HepG2 (cell line): ENCODE measurements at regions not wholly inside any gene's neighbourhood (a gene's known extent, or its start where the extent isn't known, plus 50 kb on each side); places are given as distances from the start of the nearest gene placed in this dataset.

ENCODE experiments used
- ATAC-seq: fragments of 200-7000 bp; cut with Tn5 transposase; 3 replicates; pipeline ENCODE4 v1.9.1; 2020; ENCODE audit warnings: mild to moderate bottlenecking, moderate library complexity
- BruUV-seq: library from RNA; stranded (reverse); fragments of 400-500 nt; replicated peaks from 2 replicates; lab custom pipeline; 2021; lab: Mats Ljungman, UMichigan
- CTCF ChIA-PET: fragments of 300-600 bp; formaldehyde crosslinking; extraction: SDS; loops from one replicate; lab custom pipeline; 2021; ENCODE audit warnings: low total read pairs, inconsistent platforms, low intra/inter-chr PET ratio; lab: Yijun Ruan, JAX
- POLR2A ChIA-PET: fragments of 350-600 bp; sonication (Branson Sonifier 250); formaldehyde crosslinking; loops from one replicate; lab custom pipeline; 2020; ENCODE audit warnings: antibody characterized with exemption, inconsistent platforms; lab: Yijun Ruan, JAX
- DNase-seq: peaks from one replicate; pipeline ENCODE4 v3.0.0-alpha.2; 2015; ENCODE audit warnings: low spot score
- FAIRE-seq: peaks from 3 replicates; lab custom pipeline; 2011; peaks lifted over from hg19 to GRCh38; lab: Jason Lieb, UNC
- H2AFZ ChIP-seq: one replicate; pipeline ENCODE4 v1.6.1; 2011; ENCODE audit warnings: low read length, inconsistent platforms
- H3K27ac ChIP-seq: fragments of 300-600 bp; 3 replicates; pipeline ENCODE4 v1.8.0; 2011; ENCODE audit warnings: mixed run types, mild to moderate bottlenecking, mixed read lengths, low read length, inconsistent platforms; ENCODE audit not compliant: insufficient read depth; ENCODE audit errors: extremely low read length
- H3K27me3 ChIP-seq, 2 experiments: fragments of 200-600 bp in 1 of 2; 2 replicates in 1 of 2; 3 replicates in 1 of 2; pipeline versions ENCODE4 v1.6.0 to v1.8.0; 2011; ENCODE audit warnings: low read length in 2 of 2, mild to moderate bottlenecking in 2 of 2, moderate library complexity in 2 of 2, inconsistent platforms in 1 of 2; ENCODE audit not compliant: insufficient read depth in 2 of 2, control insufficient read depth in 1 of 2
- H3K36me3 ChIP-seq, 2 experiments: fragments of 200-600 bp in 1 of 2; replicated peaks in 1 of 2; 2 replicates in 1 of 2; 3 replicates in 1 of 2; pipeline versions ENCODE4 v1.5.1 to v1.8.0; 2011; ENCODE audit warnings: low read length in 2 of 2, inconsistent platforms in 1 of 2; ENCODE audit not compliant: insufficient read depth in 2 of 2, control insufficient read depth in 1 of 2
- H3K4me1 ChIP-seq: 2 replicates; pipeline ENCODE4 v1.5.1; 2012; ENCODE audit warnings: low read length, inconsistent platforms; ENCODE audit not compliant: insufficient read depth
- H3K4me2 ChIP-seq: 2 replicates; pipeline ENCODE4 v1.6.0; 2011; ENCODE audit warnings: low read depth, low read length, inconsistent platforms
- H3K4me3 ChIP-seq, 3 experiments: fragments of 200-600 bp in 1 of 3; sonication (generic), shearing (Covaris generic) in 1 of 3; replicated peaks in 1 of 3; 2 replicates each; pipeline ENCODE4 v1.5.1; 2011 to 2016; ENCODE audit warnings: low read length in 3 of 3, inconsistent platforms in 2 of 3, low read depth in 2 of 3, mild to moderate bottlenecking in 2 of 3, control low read depth in 1 of 3, mixed read lengths in 1 of 3; ENCODE audit not compliant: insufficient read depth in 1 of 3
- H3K79me2 ChIP-seq: one replicate; pipeline ENCODE4 v1.6.1; 2011; ENCODE audit warnings: low read length, inconsistent platforms; ENCODE audit not compliant: insufficient read depth
- H3K9ac ChIP-seq: 2 replicates; pipeline ENCODE4 v1.6.0; 2011; ENCODE audit warnings: mild to moderate bottlenecking, low read depth, low read length, inconsistent platforms; ENCODE audit not compliant: insufficient read depth
- H3K9me3 ChIP-seq: 2 replicates; pipeline ENCODE4 v1.5.1; 2012; ENCODE audit warnings: mild to moderate bottlenecking, low read length
- H4K20me1 ChIP-seq: 2 replicates; pipeline ENCODE4 v1.6.0; 2011; ENCODE audit warnings: inconsistent platforms, mild to moderate bottlenecking, low read length, moderate library complexity; ENCODE audit not compliant: insufficient read depth
- CBX1 ChIP-seq: IDR thresholded peaks from one replicate; pipeline ENCODE4 v1.6.1; 2016; ENCODE audit warnings: antibody characterized with exemption, low read depth
- GTF2F1 ChIP-seq: fragments of 150-350 bp; IDR thresholded peaks from 2 replicates; pipeline ENCODE4 v1.6.1; 2014; ENCODE audit warnings: low read length
- HIVEP1 ChIP-seq: sonication (generic); formaldehyde crosslinking; IDR thresholded peaks from 2 replicates; pipeline ENCODE4 v1.4.0; 2020; ENCODE audit warnings: mild to moderate bottlenecking, missing genetic modification reagents
- PAX8 ChIP-seq: sonication (generic); formaldehyde crosslinking; IDR thresholded peaks from 2 replicates; pipeline ENCODE4 v1.8.0; 2022; ENCODE audit warnings: mild to moderate bottlenecking, missing genetic modification reagents, borderline replicate concordance
- SOX13 ChIP-seq, 3 experiments: fragments of 450-650 bp in 1 of 3; sonication (generic) in 1 of 3; formaldehyde crosslinking in 1 of 3; IDR thresholded peaks in 2 of 3; conservative IDR thresholded peaks in 1 of 3; 2 replicates each; pipeline versions ENCODE4 v1.5.0 to v1.6.1; 2016 to 2020; ENCODE audit warnings: antibody characterized with exemption in 1 of 3, mild to moderate bottlenecking in 1 of 3, missing compliant biosample characterization in 1 of 3, missing genetic modification reagents in 1 of 3, moderate library complexity in 1 of 3
- ZFAT ChIP-seq: sonication (generic); formaldehyde crosslinking; conservative IDR thresholded peaks from 2 replicates; pipeline ENCODE4 v1.8.1; 2023; ENCODE audit warnings: missing genetic modification reagents, inconsistent platforms
- ZNF557 ChIP-seq: sonication (generic); formaldehyde crosslinking; IDR thresholded peaks from 2 replicates; pipeline ENCODE4 v1.4.0; 2020; ENCODE audit warnings: missing genetic modification reagents
- ZNF703 ChIP-seq: sonication (generic); formaldehyde crosslinking; IDR thresholded peaks from 2 replicates; pipeline ENCODE4 v1.5.1; 2020; ENCODE audit warnings: missing genetic modification reagents, mild to moderate bottlenecking, moderate library complexity, borderline replicate concordance
- ZNF776 ChIP-seq: sonication (generic); formaldehyde crosslinking; IDR thresholded peaks from 2 replicates; pipeline ENCODE4 v1.4.0; 2020; ENCODE audit warnings: mild to moderate bottlenecking, missing genetic modification reagents
- in situ Hi-C: cut with HindIII; loops from 2 replicates; pipeline ENCODE4 v1.10.0; 2017; ENCODE audit warnings: low pct_unique_long_range_greater_than_20kb; ENCODE audit not compliant: extremely low pct_ligation_motif_present
- intact Hi-C: fragments of 100-400 bp; cut with micrococcal nuclease; formaldehyde crosslinking; loops from one replicate; pipeline ENCODE4 v1.10.0; 2022; ENCODE audit not compliant: unreplicated experiment
- TF ChIP-seq, protein P1 (sequence below): sonication (generic); formaldehyde crosslinking; IDR thresholded peaks from 2 replicates; pipeline ENCODE4 v1.4.0; 2020; ENCODE audit warnings: missing genetic modification reagents
- TF ChIP-seq, protein P2 (sequence below): sonication (generic); formaldehyde crosslinking; IDR thresholded peaks from 2 replicates; pipeline ENCODE4 v1.8.1; 2022; ENCODE audit warnings: low read depth, mild to moderate bottlenecking, missing genetic modification reagents

DNA sequence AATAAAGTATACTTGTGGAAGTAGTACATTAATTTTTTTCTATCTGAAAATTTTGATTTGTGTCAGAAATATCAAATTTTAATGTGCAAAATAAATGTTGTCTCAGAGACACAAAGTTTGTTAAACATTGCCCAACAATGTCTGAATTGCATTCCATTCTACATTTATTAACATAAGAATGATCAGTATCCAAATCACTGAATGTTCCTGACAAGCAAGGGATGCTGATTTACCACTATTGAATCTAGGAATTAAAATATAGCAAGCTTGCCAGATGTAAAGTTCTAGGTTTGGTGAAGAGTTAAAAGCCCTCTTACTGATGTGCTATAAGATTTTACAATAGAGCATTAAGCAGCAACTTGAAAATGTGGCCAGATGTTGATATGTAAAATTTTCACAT lies 489.2 kb upstream of the CTSO start:
- no peaks in the 10 kb centered on the region for H3K36me3 ChIP-seq
- ATAC-seq (no peak), DNase-seq (no peak), FAIRE-seq (no peak)
- CTCF ChIA-PET, result no interaction called here
- intact Hi-C loops, result no loop called here
- H4K20me1 ChIP-seq, result no peaks in the 10 kb centered on the region
- H3K4me3 ChIP-seq, result no peak overlapping the region
- POLR2A ChIA-PET, result no interaction called here
- H3K4me1 ChIP-seq, result no peaks in the 10 kb centered on the region
- H3K9me3 ChIP-seq, result no peaks in the 10 kb centered on the region
- BruUV-seq, result no TSS peak
- in situ Hi-C loops, result no loop called here
- H3K27ac ChIP-seq, result no peak overlapping the region
- H3K79me2 ChIP-seq, result no peaks in the 10 kb centered on the region
- H3K4me2 ChIP-seq, result no peak overlapping the region
- H3K9ac ChIP-seq, result no peak overlapping the region
- TF ChIP-seq PAX8 (CRISPR knock-in tag) (no peak), GTF2F1 (no peak), HIVEP1 (CRISPR knock-in tag) (no peak), CBX1 (no peak), SOX13 (IDR thresholded peaks at IDR 0.05) (no peak), SOX13 (CRISPR knock-in tag; conservative IDR thresholded peaks at IDR 0.05 in 1 of 2, IDR thresholded peaks at IDR 0.05 in 1 of 2) (no peak), ZFAT (no peak), ZNF703 (no peak), ZNF557 (CRISPR knock-in tag) (no peak), ZNF776 (CRISPR knock-in tag) (no peak)
- TF ChIP-seq, protein P1, sequence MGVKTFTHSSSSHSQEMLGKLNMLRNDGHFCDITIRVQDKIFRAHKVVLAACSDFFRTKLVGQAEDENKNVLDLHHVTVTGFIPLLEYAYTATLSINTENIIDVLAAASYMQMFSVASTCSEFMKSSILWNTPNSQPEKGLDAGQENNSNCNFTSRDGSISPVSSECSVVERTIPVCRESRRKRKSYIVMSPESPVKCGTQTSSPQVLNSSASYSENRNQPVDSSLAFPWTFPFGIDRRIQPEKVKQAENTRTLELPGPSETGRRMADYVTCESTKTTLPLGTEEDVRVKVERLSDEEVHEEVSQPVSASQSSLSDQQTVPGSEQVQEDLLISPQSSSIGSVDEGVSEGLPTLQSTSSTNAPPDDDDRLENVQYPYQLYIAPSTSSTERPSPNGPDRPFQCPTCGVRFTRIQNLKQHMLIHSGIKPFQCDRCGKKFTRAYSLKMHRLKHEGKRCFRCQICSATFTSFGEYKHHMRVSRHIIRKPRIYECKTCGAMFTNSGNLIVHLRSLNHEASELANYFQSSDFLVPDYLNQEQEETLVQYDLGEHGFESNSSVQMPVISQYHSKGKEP (CRISPR knock-in tag), result no peak
- TF ChIP-seq, protein P2, sequence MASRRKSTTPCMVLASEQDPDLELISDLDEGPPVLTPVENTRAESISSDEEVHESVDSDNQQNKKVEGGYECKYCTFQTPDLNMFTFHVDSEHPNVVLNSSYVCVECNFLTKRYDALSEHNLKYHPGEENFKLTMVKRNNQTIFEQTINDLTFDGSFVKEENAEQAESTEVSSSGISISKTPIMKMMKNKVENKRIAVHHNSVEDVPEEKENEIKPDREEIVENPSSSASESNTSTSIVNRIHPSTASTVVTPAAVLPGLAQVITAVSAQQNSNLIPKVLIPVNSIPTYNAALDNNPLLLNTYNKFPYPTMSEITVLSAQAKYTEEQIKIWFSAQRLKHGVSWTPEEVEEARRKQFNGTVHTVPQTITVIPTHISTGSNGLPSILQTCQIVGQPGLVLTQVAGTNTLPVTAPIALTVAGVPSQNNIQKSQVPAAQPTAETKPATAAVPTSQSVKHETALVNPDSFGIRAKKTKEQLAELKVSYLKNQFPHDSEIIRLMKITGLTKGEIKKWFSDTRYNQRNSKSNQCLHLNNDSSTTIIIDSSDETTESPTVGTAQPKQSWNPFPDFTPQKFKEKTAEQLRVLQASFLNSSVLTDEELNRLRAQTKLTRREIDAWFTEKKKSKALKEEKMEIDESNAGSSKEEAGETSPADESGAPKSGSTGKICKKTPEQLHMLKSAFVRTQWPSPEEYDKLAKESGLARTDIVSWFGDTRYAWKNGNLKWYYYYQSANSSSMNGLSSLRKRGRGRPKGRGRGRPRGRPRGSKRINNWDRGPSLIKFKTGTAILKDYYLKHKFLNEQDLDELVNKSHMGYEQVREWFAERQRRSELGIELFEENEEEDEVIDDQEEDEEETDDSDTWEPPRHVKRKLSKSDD (CRISPR knock-in tag), result no peak
- H3K27me3 ChIP-seq, result no peaks in the 10 kb centered on the region
- H2AFZ ChIP-seq, result no peak overlapping the region
